ENCODE measurements at regions not wholly inside any gene's neighbourhood (a gene's known extent, or its start where the extent isn't known, plus 50 kb on each side); places are given as distances from the start of the nearest gene placed in this dataset.

DNA sequence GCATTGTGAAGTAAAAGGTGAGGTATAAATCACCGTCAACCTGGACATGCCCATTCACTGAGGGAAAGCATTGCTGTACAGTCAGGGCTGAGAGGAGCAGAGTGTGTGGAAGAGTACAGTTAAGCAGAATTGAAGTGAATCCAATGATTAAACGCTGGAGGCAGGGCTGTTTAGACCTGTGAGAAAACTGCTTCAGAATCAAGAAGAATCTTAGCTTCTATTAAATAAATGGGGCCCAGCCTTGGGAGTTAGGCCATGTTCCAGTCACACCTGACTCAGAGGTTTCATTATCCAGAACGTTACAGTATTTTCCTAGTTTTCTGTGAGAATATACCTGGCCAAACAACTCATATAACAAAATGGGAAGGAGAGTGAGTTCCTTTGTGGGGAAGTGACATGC, 86.9 kb downstream of the ATP23 start:
- no peaks in the 10 kb centered on the region for H3F3A ChIP-seq (replicated peaks; ENCODE audit: insufficient read depth)
- H3K4me3 ChIP-seq (ENCODE audit: low read depth in 2 of 2, low read length in 1 of 2) = no peak overlapping the region
- H4K20me1 ChIP-seq (ENCODE audit: insufficient read depth) = no peaks in the 10 kb centered on the region
- H3K4me2 ChIP-seq = no peak overlapping the region
- no peak overlapping the region for H3K9ac ChIP-seq
- H3K27me3 ChIP-seq (ENCODE audit: insufficient read depth) = no peaks in the 10 kb centered on the region
- H3K36me3 ChIP-seq (replicated peaks in 1 of 2; ENCODE audit: control insufficient read depth in 1 of 2, insufficient read depth in 2 of 2, low read length in 1 of 2) = no peaks in the 10 kb centered on the region
- no peak overlapping the region for H3K27ac ChIP-seq (ENCODE audit: low read depth in 2 of 2, low read length in 1 of 2)
- CTCF ChIA-PET = no interaction called here
- no peaks in the 10 kb centered on the region for H3K79me2 ChIP-seq (ENCODE audit: insufficient read depth)
- TF ChIP-seq, protein P1, sequence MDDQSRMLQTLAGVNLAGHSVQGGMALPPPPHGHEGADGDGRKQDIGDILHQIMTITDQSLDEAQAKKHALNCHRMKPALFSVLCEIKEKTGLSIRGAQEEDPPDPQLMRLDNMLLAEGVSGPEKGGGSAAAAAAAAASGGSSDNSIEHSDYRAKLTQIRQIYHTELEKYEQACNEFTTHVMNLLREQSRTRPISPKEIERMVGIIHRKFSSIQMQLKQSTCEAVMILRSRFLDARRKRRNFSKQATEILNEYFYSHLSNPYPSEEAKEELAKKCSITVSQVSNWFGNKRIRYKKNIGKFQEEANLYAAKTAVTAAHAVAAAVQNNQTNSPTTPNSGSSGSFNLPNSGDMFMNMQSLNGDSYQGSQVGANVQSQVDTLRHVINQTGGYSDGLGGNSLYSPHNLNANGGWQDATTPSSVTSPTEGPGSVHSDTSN (IDR thresholded peaks at IDR 0.05) = no peak
- no peak for TF ChIP-seq MEF2A (IDR thresholded peaks at IDR 0.05; ENCODE audit: borderline replicate concordance, low read depth)
- TF ChIP-seq, protein P2, sequence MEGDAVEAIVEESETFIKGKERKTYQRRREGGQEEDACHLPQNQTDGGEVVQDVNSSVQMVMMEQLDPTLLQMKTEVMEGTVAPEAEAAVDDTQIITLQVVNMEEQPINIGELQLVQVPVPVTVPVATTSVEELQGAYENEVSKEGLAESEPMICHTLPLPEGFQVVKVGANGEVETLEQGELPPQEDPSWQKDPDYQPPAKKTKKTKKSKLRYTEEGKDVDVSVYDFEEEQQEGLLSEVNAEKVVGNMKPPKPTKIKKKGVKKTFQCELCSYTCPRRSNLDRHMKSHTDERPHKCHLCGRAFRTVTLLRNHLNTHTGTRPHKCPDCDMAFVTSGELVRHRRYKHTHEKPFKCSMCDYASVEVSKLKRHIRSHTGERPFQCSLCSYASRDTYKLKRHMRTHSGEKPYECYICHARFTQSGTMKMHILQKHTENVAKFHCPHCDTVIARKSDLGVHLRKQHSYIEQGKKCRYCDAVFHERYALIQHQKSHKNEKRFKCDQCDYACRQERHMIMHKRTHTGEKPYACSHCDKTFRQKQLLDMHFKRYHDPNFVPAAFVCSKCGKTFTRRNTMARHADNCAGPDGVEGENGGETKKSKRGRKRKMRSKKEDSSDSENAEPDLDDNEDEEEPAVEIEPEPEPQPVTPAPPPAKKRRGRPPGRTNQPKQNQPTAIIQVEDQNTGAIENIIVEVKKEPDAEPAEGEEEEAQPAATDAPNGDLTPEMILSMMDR (IDR thresholded peaks at IDR 0.05) = no peak
- no peak for TF ChIP-seq RFX5 (IDR thresholded peaks at IDR 0.05; ENCODE audit: low read length)
- no peak for TF ChIP-seq NRF1 (IDR thresholded peaks at IDR 0.05; ENCODE audit: low read depth, low read length)
- TF ChIP-seq, protein P3, sequence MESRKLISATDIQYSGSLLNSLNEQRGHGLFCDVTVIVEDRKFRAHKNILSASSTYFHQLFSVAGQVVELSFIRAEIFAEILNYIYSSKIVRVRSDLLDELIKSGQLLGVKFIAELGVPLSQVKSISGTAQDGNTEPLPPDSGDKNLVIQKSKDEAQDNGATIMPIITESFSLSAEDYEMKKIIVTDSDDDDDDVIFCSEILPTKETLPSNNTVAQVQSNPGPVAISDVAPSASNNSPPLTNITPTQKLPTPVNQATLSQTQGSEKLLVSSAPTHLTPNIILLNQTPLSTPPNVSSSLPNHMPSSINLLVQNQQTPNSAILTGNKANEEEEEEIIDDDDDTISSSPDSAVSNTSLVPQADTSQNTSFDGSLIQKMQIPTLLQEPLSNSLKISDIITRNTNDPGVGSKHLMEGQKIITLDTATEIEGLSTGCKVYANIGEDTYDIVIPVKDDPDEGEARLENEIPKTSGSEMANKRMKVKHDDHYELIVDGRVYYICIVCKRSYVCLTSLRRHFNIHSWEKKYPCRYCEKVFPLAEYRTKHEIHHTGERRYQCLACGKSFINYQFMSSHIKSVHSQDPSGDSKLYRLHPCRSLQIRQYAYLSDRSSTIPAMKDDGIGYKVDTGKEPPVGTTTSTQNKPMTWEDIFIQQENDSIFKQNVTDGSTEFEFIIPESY (IDR thresholded peaks at IDR 0.05; ENCODE audit: borderline replicate concordance, low read depth) = no peak
- TF ChIP-seq, protein P4, sequence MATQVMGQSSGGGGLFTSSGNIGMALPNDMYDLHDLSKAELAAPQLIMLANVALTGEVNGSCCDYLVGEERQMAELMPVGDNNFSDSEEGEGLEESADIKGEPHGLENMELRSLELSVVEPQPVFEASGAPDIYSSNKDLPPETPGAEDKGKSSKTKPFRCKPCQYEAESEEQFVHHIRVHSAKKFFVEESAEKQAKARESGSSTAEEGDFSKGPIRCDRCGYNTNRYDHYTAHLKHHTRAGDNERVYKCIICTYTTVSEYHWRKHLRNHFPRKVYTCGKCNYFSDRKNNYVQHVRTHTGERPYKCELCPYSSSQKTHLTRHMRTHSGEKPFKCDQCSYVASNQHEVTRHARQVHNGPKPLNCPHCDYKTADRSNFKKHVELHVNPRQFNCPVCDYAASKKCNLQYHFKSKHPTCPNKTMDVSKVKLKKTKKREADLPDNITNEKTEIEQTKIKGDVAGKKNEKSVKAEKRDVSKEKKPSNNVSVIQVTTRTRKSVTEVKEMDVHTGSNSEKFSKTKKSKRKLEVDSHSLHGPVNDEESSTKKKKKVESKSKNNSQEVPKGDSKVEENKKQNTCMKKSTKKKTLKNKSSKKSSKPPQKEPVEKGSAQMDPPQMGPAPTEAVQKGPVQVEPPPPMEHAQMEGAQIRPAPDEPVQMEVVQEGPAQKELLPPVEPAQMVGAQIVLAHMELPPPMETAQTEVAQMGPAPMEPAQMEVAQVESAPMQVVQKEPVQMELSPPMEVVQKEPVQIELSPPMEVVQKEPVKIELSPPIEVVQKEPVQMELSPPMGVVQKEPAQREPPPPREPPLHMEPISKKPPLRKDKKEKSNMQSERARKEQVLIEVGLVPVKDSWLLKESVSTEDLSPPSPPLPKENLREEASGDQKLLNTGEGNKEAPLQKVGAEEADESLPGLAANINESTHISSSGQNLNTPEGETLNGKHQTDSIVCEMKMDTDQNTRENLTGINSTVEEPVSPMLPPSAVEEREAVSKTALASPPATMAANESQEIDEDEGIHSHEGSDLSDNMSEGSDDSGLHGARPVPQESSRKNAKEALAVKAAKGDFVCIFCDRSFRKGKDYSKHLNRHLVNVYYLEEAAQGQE (IDR thresholded peaks at IDR 0.05; ENCODE audit: low read depth, low read length) = no peak
- TF ChIP-seq POLR2AphosphoS5 (IDR thresholded peaks at IDR 0.05; ENCODE audit: low read depth, low read length) = no peak
- TF ChIP-seq FOSL2 (IDR thresholded peaks at IDR 0.05; ENCODE audit: borderline replicate concordance, low read depth) = no peak
- no peak for TF ChIP-seq CHD2 (IDR thresholded peaks at IDR 0.05; ENCODE audit: low read length, partially characterized antibody)
- TF ChIP-seq, protein P5, sequence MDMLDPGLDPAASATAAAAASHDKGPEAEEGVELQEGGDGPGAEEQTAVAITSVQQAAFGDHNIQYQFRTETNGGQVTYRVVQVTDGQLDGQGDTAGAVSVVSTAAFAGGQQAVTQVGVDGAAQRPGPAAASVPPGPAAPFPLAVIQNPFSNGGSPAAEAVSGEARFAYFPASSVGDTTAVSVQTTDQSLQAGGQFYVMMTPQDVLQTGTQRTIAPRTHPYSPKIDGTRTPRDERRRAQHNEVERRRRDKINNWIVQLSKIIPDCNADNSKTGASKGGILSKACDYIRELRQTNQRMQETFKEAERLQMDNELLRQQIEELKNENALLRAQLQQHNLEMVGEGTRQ (IDR thresholded peaks at IDR 0.05; ENCODE audit: borderline replicate concordance, low read depth, low read length) = no peak
- no peak for TF ChIP-seq EP300 (IDR thresholded peaks at IDR 0.05; ENCODE audit: borderline replicate concordance in 1 of 2, low read depth in 1 of 2, low read length in 1 of 2)
- TF ChIP-seq, protein P6, sequence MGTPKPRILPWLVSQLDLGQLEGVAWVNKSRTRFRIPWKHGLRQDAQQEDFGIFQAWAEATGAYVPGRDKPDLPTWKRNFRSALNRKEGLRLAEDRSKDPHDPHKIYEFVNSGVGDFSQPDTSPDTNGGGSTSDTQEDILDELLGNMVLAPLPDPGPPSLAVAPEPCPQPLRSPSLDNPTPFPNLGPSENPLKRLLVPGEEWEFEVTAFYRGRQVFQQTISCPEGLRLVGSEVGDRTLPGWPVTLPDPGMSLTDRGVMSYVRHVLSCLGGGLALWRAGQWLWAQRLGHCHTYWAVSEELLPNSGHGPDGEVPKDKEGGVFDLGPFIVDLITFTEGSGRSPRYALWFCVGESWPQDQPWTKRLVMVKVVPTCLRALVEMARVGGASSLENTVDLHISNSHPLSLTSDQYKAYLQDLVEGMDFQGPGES (IDR thresholded peaks at IDR 0.05; ENCODE audit: low read depth, low read length) = no peak
- TF ChIP-seq TEAD4 (IDR thresholded peaks at IDR 0.05; ENCODE audit: borderline replicate concordance, insufficient read depth) = no peak
- TF ChIP-seq, protein P7, sequence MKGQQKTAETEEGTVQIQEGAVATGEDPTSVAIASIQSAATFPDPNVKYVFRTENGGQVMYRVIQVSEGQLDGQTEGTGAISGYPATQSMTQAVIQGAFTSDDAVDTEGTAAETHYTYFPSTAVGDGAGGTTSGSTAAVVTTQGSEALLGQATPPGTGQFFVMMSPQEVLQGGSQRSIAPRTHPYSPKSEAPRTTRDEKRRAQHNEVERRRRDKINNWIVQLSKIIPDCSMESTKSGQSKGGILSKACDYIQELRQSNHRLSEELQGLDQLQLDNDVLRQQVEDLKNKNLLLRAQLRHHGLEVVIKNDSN (IDR thresholded peaks at IDR 0.05; ENCODE audit: borderline replicate concordance, low read depth) = no peak
- no peak for TF ChIP-seq RXRA (IDR thresholded peaks at IDR 0.05; ENCODE audit: borderline replicate concordance, low read depth)
- TF ChIP-seq FOXM1 (IDR thresholded peaks at IDR 0.05; ENCODE audit: low read depth) = no peak
- no peaks in the 10 kb centered on the region for H3K9me3 ChIP-seq
- no peak overlapping the region for H2AFZ ChIP-seq (ENCODE audit: low read depth)
- POLR2A ChIA-PET = no interaction called here
- no peak for DNase-seq
- H3K9me2 ChIP-seq = no peaks in the 10 kb centered on the region
- H3K4me1 ChIP-seq (ENCODE audit: control insufficient read depth in 1 of 2, insufficient read depth in 2 of 2, low read depth in 1 of 2, low read length in 1 of 2) = no peaks in the 10 kb centered on the region
- 3% methylated on average over 3 of the region's 3 CpGs for WGBS (ENCODE audit: low lambda C conversion rate)
